RWPE1 (cell line): ENCODE measurements at regions not wholly inside any gene's neighbourhood (a gene's known extent, or its start where the extent isn't known, plus 50 kb on each side); places are given as distances from the start of the nearest gene placed in this dataset.

Experiments
- CTCF ChIA-PET: fragments of 350-600 bp; sonication (Branson Sonifier 250); formaldehyde crosslinking; extraction: SDS; loops from one replicate; lab custom pipeline; 2021; lab: Yijun Ruan, JAX
- POLR2A ChIA-PET: fragments of 400-600 bp; formaldehyde crosslinking; extraction: SDS; loops from one replicate; lab custom pipeline; 2020; ENCODE audit warnings: antibody characterized with exemption; ENCODE audit not compliant: low non-redundant PET; lab: Yijun Ruan, JAX
- DNase-seq: peaks from one replicate; pipeline ENCODE4 v3.0.0; 2012; ENCODE audit warnings: low spot score
- H3K27ac ChIP-seq: fragments of 450-650 bp; 2 replicates; pipeline ENCODE4 v1.5.1; 2017
- TF ChIP-seq, protein P1 (sequence below): fragments of 450-650 bp; conservative IDR thresholded peaks from 2 replicates; pipeline ENCODE4 v1.5.1; 2017; ENCODE audit warnings: low read depth, mild to moderate bottlenecking

DNA sequence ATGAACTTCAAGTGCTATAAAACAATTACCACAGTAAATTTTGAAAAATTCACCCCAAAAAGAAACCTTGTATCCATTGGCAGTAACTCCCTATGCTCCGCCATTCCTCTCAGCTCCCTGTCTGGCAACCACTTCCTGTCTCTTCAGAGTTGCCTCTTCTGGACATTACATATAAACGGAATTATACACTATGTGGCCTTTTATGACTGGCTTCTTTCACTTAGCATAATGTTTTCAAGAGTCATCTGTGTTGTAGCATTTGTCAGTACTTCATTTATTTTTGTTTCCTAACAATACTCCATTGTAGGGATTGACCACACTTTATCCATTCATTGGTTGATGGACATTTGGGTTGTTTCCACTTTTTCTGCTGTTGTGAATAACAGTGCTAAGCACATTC is 50.1 kb downstream of the CEP43 start:
- ChIA-PET POLR2A (no interaction called here), CTCF (no interaction called here)
- DNase-seq: no peak
- no peak overlapping the region for H3K27ac ChIP-seq
- TF ChIP-seq, protein P1, sequence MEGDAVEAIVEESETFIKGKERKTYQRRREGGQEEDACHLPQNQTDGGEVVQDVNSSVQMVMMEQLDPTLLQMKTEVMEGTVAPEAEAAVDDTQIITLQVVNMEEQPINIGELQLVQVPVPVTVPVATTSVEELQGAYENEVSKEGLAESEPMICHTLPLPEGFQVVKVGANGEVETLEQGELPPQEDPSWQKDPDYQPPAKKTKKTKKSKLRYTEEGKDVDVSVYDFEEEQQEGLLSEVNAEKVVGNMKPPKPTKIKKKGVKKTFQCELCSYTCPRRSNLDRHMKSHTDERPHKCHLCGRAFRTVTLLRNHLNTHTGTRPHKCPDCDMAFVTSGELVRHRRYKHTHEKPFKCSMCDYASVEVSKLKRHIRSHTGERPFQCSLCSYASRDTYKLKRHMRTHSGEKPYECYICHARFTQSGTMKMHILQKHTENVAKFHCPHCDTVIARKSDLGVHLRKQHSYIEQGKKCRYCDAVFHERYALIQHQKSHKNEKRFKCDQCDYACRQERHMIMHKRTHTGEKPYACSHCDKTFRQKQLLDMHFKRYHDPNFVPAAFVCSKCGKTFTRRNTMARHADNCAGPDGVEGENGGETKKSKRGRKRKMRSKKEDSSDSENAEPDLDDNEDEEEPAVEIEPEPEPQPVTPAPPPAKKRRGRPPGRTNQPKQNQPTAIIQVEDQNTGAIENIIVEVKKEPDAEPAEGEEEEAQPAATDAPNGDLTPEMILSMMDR: no peak

DNA sequence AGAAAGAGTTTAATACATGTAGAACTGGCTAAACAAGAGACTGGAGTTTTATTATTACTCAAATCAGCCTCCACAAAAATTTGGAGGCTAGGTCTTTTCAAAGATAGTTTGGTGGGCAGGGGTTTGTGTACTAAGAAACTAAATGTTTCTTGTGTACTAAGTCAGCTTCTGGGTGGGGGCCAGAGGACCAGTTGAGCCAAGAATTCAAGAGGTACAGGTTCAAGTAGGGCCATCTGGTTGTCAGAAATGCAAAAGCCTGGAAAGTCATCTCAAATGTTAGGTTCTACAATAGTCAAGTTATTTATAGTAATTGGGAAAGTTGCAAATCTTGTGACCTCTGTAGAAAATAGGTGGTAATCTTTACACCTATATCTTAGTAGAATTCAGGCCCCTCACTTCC is 51.7 kb downstream of the CEP43 start:
- TF ChIP-seq, protein P1: no peak
- no peak for DNase-seq
- POLR2A ChIA-PET: no interaction called here
- CTCF ChIA-PET: no interaction called here
- H3K27ac ChIP-seq: no peak overlapping the region

DNA sequence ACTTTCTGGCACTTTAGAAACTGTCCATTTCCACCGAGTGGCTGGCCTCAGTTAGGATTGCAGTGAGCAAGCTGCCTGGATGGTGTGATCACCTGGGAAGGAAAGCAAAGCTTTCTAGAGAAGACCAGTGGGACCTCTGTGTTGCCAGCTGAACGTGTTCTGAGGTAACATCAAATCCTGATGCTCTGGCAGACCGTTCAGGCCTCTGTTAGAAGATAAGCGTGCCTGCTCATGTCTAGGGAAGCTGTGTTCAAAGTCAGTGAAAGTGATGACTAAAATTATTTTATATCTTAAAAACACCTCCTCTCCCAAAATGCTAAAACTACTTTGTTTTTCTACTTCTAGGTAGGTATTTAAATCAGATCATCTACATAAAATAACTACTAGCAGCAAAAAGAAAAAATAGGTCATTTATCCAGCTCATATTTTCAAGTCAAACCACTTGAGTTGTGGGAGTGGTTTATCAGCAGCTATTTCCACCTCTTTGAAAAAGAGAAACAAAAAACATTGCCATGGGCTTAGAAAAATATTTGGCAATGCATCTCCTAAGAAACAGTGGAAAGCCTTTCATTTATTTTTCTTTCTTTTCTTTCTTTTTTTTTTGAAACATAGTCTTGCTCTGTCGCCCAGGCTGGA is 54.8 kb downstream of the CEP43 start:
- POLR2A ChIA-PET: no interaction called here
- CTCF ChIA-PET: interaction anchor here (0.7 kb wide), 2 partner anchors 86 to 603 kb away, joined by 4 to 6 read pairs; no protein-coding TSS in a partner anchor
- DNase-seq: no peak
- H3K27ac ChIP-seq: no peak overlapping the region
- TF ChIP-seq, protein P1: no peak

DNA sequence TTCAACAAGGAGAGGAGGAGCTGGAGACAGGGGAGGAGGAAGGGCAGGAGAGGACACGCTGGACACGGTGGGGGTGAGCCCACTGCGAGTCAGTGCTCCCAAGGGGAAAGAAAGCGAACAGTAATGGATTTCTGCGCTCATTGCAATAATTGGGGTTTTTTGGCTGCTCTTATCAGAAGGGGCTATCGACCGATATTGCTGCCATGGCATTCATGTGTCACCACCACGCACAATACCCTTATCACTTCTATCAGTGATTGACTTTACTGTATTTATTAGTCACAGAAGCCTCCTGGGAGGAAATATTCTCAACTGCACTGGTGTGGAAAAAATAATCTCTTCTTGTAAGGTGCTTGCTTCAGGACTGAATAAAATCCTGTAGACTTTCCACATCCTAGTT is 55.8 kb downstream of the CEP43 start:
- ChIA-PET CTCF (no interaction called here), POLR2A (no interaction called here)
- no peak for DNase-seq
- H3K27ac ChIP-seq: no peak overlapping the region
- TF ChIP-seq, protein P1: no peak

DNA sequence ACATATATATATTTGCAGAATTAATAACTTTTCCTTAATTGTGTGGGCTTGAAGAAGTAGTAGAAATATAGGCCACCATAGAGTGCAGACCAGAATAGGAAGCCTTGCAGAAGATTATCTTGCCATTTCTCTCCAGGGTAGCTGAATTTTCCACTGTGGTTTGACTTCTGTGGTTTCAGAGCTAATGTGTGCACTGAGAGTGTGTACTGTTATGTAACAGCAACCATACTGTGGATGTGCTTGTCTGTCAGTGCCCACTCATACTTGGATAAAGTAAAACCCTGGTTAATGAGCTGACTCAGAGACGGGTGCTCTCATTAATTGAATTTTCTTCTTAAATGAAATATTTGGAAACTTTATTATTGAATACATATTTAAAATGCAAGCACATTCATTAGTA is 57.2 kb downstream of the CEP43 start:
- no peak for DNase-seq
- no peak overlapping the region for H3K27ac ChIP-seq
- POLR2A ChIA-PET: no interaction called here
- CTCF ChIA-PET: no interaction called here
- TF ChIP-seq, protein P1: no peak

DNA sequence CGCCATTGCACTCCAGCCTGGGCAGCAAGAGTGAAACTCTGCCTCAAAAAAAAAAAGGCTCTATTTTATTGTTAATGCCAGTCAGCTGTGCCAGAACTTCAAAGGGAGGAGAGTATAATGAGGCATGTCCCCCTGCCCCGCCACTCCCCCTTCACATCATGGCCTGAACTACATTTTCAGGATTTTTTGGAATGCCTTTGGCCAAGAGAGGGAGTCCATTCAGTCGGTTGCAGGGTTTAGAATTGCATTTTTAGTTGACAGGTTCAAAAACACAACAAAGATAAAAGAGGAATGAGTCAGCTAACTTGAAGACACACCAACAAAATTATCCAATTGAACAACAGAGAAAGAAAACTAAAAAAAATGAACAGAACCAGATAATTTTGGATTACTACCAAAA is 59.1 kb downstream of the CEP43 start:
- ChIA-PET CTCF (no interaction called here), POLR2A (no interaction called here)
- DNase-seq: no peak
- TF ChIP-seq, protein P1: no peak
- no peak overlapping the region for H3K27ac ChIP-seq
